Epithelial cell of proximal tubule (primary cell): ENCODE measurements at regions not wholly inside any gene's neighbourhood (a gene's known extent, or its start where the extent isn't known, plus 50 kb on each side); places are given as distances from the start of the nearest gene placed in this dataset.
"Not testable (repeated sequence)": the region's sequence is repeated elsewhere in the genome, so short reads cannot be mapped to it uniquely, and the experiment has no call there.

Source experiments
- DNase-seq: peaks from one replicate; pipeline ENCODE4 v3.0.0-alpha.2; 2011; ENCODE audit warnings: low read depth
- H3K4me3 ChIP-seq: 2 replicates; pipeline ENCODE4 v1.5.1; 2011; ENCODE audit warnings: low read depth, mild to moderate bottlenecking, low read length
- CTCF ChIP-seq: conservative IDR thresholded peaks from 2 replicates; pipeline ENCODE4 v1.5.1; 2012; ENCODE audit warnings: low read depth, mild to moderate bottlenecking, low read length

- no peak for TF ChIP-seq CTCF
- H3K4me3 ChIP-seq, result no peak overlapping the region
- DNase-seq, result no peak
These were observed 173.4 kb downstream of the MIAT start for GRCh38 chr22:26830837-26831236.

DNA sequence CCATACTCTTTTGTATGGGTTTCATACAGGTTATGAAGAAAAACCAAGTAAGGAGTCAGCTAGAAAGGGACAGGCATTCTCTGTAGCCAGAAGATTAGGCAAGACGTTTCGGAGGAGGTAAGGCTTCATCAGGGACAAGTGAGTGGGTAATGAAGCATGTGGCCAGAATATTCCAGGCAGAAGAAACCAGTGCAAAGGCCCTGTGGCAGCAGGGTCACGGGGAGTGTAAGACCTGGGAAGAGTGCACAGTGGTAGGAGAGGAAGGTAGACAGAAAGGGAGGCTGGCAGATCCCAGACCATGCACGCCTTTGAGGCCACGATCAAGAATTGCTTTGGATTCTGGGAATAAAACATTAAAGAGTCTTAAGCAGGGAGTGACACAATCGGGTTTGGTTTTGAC lies 177.6 kb downstream of the MIAT start:
- H3K4me3 ChIP-seq, result no peak overlapping the region
- DNase-seq, result no peak
- no peak for TF ChIP-seq CTCF

GRCh38 chr22:26835929-26836528 lies 178.6 kb downstream of the MIAT start:
- DNase-seq, result no peak
- peak; percentile 75 for TF ChIP-seq CTCF
- H3K4me3 ChIP-seq, result no peak overlapping the region

DNA sequence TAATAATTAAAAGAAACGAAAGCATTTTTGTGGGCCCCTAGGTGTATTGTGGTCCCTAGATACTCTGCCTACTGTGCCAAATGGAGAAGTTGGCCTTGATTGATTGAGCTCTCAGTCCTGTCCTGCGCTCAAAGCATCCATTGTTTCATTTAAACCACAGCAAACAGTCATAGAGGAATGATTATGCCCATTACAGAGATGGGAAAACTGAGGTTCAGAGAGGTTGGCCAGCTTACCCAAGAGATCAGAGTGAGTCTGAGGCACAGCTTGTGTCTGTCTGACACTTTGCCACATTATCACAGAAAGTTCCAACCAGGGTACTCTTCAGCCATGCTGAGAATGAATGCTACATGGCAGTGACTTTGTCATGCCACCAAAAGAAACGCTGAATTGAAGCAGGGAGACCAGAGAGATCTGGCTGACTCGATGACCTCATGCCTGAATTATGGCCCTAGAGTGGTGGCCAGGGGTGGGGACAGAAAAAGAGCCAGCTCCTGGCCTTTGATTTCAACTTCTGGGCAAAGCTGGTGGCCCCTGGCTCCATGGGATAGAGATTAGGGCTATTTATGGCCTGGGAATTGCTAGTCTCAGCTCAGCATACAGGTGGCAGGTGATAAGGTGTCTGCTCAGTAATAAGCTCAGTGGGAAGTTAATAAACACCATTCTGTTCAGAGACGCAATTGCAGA lies 180.5 kb downstream of the MIAT start:
- no peak for DNase-seq
- H3K4me3 ChIP-seq, result no peak overlapping the region
- TF ChIP-seq CTCF, result no peak

GRCh38 chr22:26838471-26838825 lies 181.1 kb downstream of the MIAT start:
- no peak for TF ChIP-seq CTCF
- DNase-seq, result no peak
- H3K4me3 ChIP-seq, result no peak overlapping the region

GRCh38 chr22:26839216-26839615 lies 181.8 kb downstream of the MIAT start:
- H3K4me3 ChIP-seq, result no peak overlapping the region
- no peak for DNase-seq
- no peak for TF ChIP-seq CTCF

DNA sequence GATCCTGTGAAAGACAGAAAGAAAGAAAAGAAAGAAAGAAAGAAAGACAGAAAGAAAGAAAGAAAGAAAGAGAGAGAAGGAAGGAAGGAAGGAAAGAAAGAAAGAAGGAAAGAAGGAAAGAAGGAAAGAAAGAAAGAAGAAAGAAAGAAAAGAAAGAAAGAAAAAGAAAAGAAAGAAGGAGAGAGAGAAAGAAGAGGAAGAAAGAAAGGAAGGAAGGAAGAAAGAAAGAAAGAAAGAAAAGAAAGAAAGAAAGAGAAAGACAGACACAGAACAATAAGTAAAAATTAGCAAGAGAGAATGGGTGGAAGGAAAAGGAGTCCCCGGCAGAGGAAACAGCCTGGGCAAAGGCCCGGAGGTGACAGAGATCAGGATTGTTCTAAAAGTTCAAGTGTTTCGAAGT lies 183.4 kb downstream of the MIAT start:
- not testable (repeated sequence) for H3K4me3 ChIP-seq, DNase-seq
